SK-N-SH (cell line): ENCODE measurements at regions not wholly inside any gene's neighbourhood (a gene's known extent, or its start where the extent isn't known, plus 50 kb on each side); places are given as distances from the start of the nearest gene placed in this dataset.

ENCODE experiments used
- CTCF ChIA-PET: fragments of 300-600, 350-600 bp; formaldehyde crosslinking; extraction: SDS; loops from one replicate; lab custom pipeline; 2021; lab: Yijun Ruan, JAX
- POLR2A ChIA-PET: fragments of 350-600 bp; sonication (Branson Sonifier 250); formaldehyde crosslinking; extraction: SDS; loops from one replicate; lab custom pipeline; 2020; ENCODE audit warnings: antibody characterized with exemption, inconsistent platforms; lab: Yijun Ruan, JAX
- DNase-seq: peaks from one replicate; pipeline ENCODE4 v3.0.0; 2012
- H2AFZ ChIP-seq: fragments of 200-600 bp; sonication (generic); 2 replicates; pipeline ENCODE4 v1.8.1; 2016; ENCODE audit warnings: antibody characterized with exemption, mild to moderate bottlenecking, low read depth
- H3F3A ChIP-seq: fragments of 200-600 bp; sonication (generic); replicated peaks from 2 replicates; pipeline ENCODE3; 2016; ENCODE audit warnings: antibody characterized with exemption, mild to moderate bottlenecking; ENCODE audit not compliant: insufficient read depth
- H3K27ac ChIP-seq, 2 experiments: fragments of 200-500 bp in 1 of 2; fragments of 200-600 bp in 1 of 2; sonication (Bioruptor generic) in 1 of 2; sonication (generic), shearing (Covaris generic) in 1 of 2; 2 replicates each; pipeline versions ENCODE4 v1.5.1 to v1.6.1; 2014 to 2016; ENCODE audit warnings: low read depth in 2 of 2, inconsistent platforms in 1 of 2, low read length in 1 of 2, mild to moderate bottlenecking in 1 of 2, mixed read lengths in 1 of 2
- H3K27me3 ChIP-seq: fragments of 200-600 bp; sonication (generic), shearing (Covaris generic); 2 replicates; pipeline ENCODE4 v1.6.1; 2016; ENCODE audit warnings: mixed run types; ENCODE audit not compliant: insufficient read depth
- H3K36me3 ChIP-seq, 2 experiments: fragments of 200-500 bp in 1 of 2; fragments of 200-600 bp in 1 of 2; sonication (Bioruptor generic) in 1 of 2; sonication (generic) in 1 of 2; replicated peaks in 1 of 2; 2 replicates each; pipeline versions ENCODE3 to v1.5.1; 2014 to 2016; ENCODE audit warnings: low read length in 1 of 2, mild to moderate bottlenecking in 1 of 2; ENCODE audit not compliant: insufficient read depth in 2 of 2, control insufficient read depth in 1 of 2
- H3K4me1 ChIP-seq, 2 experiments: fragments of 200-500 bp in 1 of 2; fragments of 200-600 bp in 1 of 2; sonication (Bioruptor generic) in 1 of 2; sonication (generic), shearing (Covaris generic) in 1 of 2; 2 replicates each; pipeline versions ENCODE4 v1.5.1 to v1.6.1; 2014 to 2016; ENCODE audit warnings: low read depth in 1 of 2, low read length in 1 of 2, mixed run types in 1 of 2; ENCODE audit not compliant: insufficient read depth in 2 of 2, control insufficient read depth in 1 of 2
- H3K4me2 ChIP-seq: fragments of 200-600 bp; sonication (generic), shearing (Covaris generic); 2 replicates; pipeline ENCODE4 v1.6.1; 2017; ENCODE audit warnings: mixed run types
- H3K4me3 ChIP-seq, 2 experiments: fragments of 200-500 bp in 1 of 2; fragments of 200-600 bp in 1 of 2; sonication (Bioruptor generic) in 1 of 2; sonication (generic), shearing (Covaris generic) in 1 of 2; 2 replicates each; pipeline versions ENCODE4 v1.5.1 to v1.8.1; 2014 to 2016; ENCODE audit warnings: low read depth in 2 of 2, inconsistent platforms in 1 of 2, low read length in 1 of 2, mild to moderate bottlenecking in 1 of 2, mixed read lengths in 1 of 2, moderate library complexity in 1 of 2
- H3K79me2 ChIP-seq: fragments of 200-600 bp; sonication (generic); 2 replicates; pipeline ENCODE4 v1.8.1; 2017; ENCODE audit warnings: mild to moderate bottlenecking; ENCODE audit not compliant: insufficient read depth
- H3K9ac ChIP-seq: fragments of 200-600 bp; sonication (generic); 2 replicates; pipeline ENCODE4 v1.6.1; 2017; ENCODE audit warnings: mixed run types
- H3K9me2 ChIP-seq: fragments of 200-600 bp; sonication (generic); 2 replicates; pipeline ENCODE4 v1.6.1; 2017; ENCODE audit warnings: mixed run types
- H3K9me3 ChIP-seq: fragments of 200-600 bp; sonication (generic); 2 replicates; pipeline ENCODE4 v1.6.1; 2017; ENCODE audit warnings: mixed run types, mild to moderate bottlenecking, moderate library complexity
- H4K20me1 ChIP-seq: fragments of 200-600 bp; sonication (generic); 2 replicates; pipeline ENCODE4 v1.6.1; 2017; ENCODE audit warnings: mild to moderate bottlenecking, mixed run types; ENCODE audit not compliant: insufficient read depth
- ELF1 ChIP-seq: IDR thresholded peaks from 2 replicates; pipeline ENCODE4 v1.4.0; 2012
- EZH2phosphoT487 ChIP-seq: fragments of 200-600 bp; sonication (generic); IDR thresholded peaks from 2 replicates; pipeline ENCODE4 v1.6.1; 2017; ENCODE audit warnings: low read depth, mixed run types, mild to moderate bottlenecking, antibody characterized with exemption, moderate library complexity, borderline replicate concordance
- FOSL2 ChIP-seq: IDR thresholded peaks from 2 replicates; pipeline ENCODE4 v1.4.0; 2012; ENCODE audit warnings: low read depth, mild to moderate bottlenecking, moderate library complexity, borderline replicate concordance
- FOXM1 ChIP-seq: IDR thresholded peaks from 2 replicates; pipeline ENCODE4 v1.4.0; 2012; ENCODE audit warnings: low read depth, mild to moderate bottlenecking
- GABPA ChIP-seq: IDR thresholded peaks from 2 replicates; pipeline ENCODE4 v1.4.0; 2012; ENCODE audit warnings: low read depth, mild to moderate bottlenecking
- IRF3 ChIP-seq: fragments of 150-350 bp; IDR thresholded peaks from 2 replicates; pipeline ENCODE4 v1.6.1; 2016; ENCODE audit warnings: mild to moderate bottlenecking, low read depth, low read length
- JUND ChIP-seq: IDR thresholded peaks from 2 replicates; pipeline ENCODE4 v1.4.0; 2012
- NFIC ChIP-seq: IDR thresholded peaks from 2 replicates; pipeline ENCODE4 v1.4.0; 2012; ENCODE audit warnings: borderline replicate concordance
- PBX3 ChIP-seq: IDR thresholded peaks from 2 replicates; pipeline ENCODE4; 2012
- POLR2AphosphoS5 ChIP-seq: IDR thresholded peaks from 2 replicates; pipeline ENCODE4 v1.6.1; 2012; ENCODE audit warnings: low read depth, low read length
- RAD21 ChIP-seq: IDR thresholded peaks from 2 replicates; pipeline ENCODE4 v1.6.1; 2012; ENCODE audit warnings: mild to moderate bottlenecking, low read length
- RCOR1 ChIP-seq: fragments of 150-350 bp; IDR thresholded peaks from 2 replicates; pipeline ENCODE4 v1.6.1; 2017; ENCODE audit warnings: antibody characterized with exemption, low read length
- REST ChIP-seq: IDR thresholded peaks from 2 replicates; pipeline ENCODE4 v1.6.1; 2012; ENCODE audit warnings: mild to moderate bottlenecking, low read depth, low read length, moderate library complexity
- RFX5 ChIP-seq: IDR thresholded peaks from 2 replicates; pipeline ENCODE4 v1.6.1; 2012; ENCODE audit warnings: mild to moderate bottlenecking, improper control_type of control experiment, low read length
- SIN3A ChIP-seq: IDR thresholded peaks from 2 replicates; pipeline ENCODE4 v1.6.1; 2012; ENCODE audit warnings: low read depth, mild to moderate bottlenecking, low read length, moderate library complexity, borderline replicate concordance
- SMC3 ChIP-seq: IDR thresholded peaks from 2 replicates; pipeline ENCODE4 v1.6.1; 2012; ENCODE audit warnings: low read depth, low read length, improper control_type of control experiment
- TCF12 ChIP-seq: IDR thresholded peaks from 2 replicates; pipeline ENCODE4 v1.4.0; 2012
- USF1 ChIP-seq: IDR thresholded peaks from 2 replicates; pipeline ENCODE4 v1.4.0; 2012; ENCODE audit warnings: low read depth, borderline replicate concordance
- ZBTB33 ChIP-seq: IDR thresholded peaks from 2 replicates; pipeline ENCODE4 v1.4.0; 2012; ENCODE audit warnings: low read depth, borderline replicate concordance
- WGBS: methylation state at CpG from one replicate; pipeline ENCODE4 v1.1.6; 2017; ENCODE audit warnings: low lambda C conversion rate; 5-methylcytosine and 5-hydroxymethylcytosine counted together

GRCh38 chr5:124871303-124871702 lies 124.9 kb upstream of the ZNF608 start:
- Histone ChIP-seq H3K36me3 (no peaks in the 10 kb centered on the region), H3K27ac (peak overlapping the region in 1 of 2 experiments; percentile 28; a peak in 1 of 4 replicates), H3F3A (peaks cover 3% of the 10 kb centered on the region), H3K9me3 (no peaks in the 10 kb centered on the region), H3K27me3 (no peaks in the 10 kb centered on the region), H3K4me1 (peaks cover 7 to 11% of the 10 kb centered on the region in 2 experiments; a peak in 2 of 4 replicates), H3K9me2 (no peaks in the 10 kb centered on the region), H3K79me2 (no peaks in the 10 kb centered on the region), H4K20me1 (no peaks in the 10 kb centered on the region), H2AFZ (no peak overlapping the region), H3K4me3 (no peak overlapping the region), H3K4me2 (no peak overlapping the region), H3K9ac (no peak overlapping the region)
- ChIA-PET POLR2A (no interaction called here), CTCF (interaction anchor here (0.7 kb wide), 1 partner anchor 17 kb away, joined by 3 read pairs; no protein-coding TSS in a partner anchor)
- no peak for DNase-seq
- no peak for TF ChIP-seq ZBTB33
- TF ChIP-seq REST = no peak
- no peak for TF ChIP-seq FOXM1
- TF ChIP-seq USF1 = no peak
- TF ChIP-seq SMC3 = no peak
- peak; percentile 34; the same call in 1 of the 2 replicates for TF ChIP-seq TCF12
- TF ChIP-seq GABPA = no peak
- peak; percentile 17; the same call in 1 of the 2 replicates for TF ChIP-seq FOSL2
- TF ChIP-seq JUND = 0 out of 2 replicates have a peak, but pooled peaks have one; percentile 18
- peak; percentile 67 for TF ChIP-seq NFIC
- no peak for TF ChIP-seq RAD21
- no peak for TF ChIP-seq RCOR1
- no peak for TF ChIP-seq RFX5
- no peak for TF ChIP-seq IRF3
- TF ChIP-seq SIN3A = no peak
- no peak for TF ChIP-seq ELF1
- no peak for TF ChIP-seq EZH2phosphoT487
- no peak for TF ChIP-seq POLR2AphosphoS5
- peak; percentile 31; the same call in 1 of the 2 replicates for TF ChIP-seq PBX3
- 73% methylated on average over 2 of the region's 2 CpGs for WGBS
